ENCODE measurements at regions not wholly inside any gene's neighbourhood (a gene's known extent, or its start where the extent isn't known, plus 50 kb on each side); places are given as distances from the start of the nearest gene placed in this dataset.

GRCh38 chr12:126228936-126229335 lies 1163.7 kb downstream of the AACS start:
- no peak for TF ChIP-seq CTCF (IDR thresholded peaks at IDR 0.05; ENCODE audit: insufficient read depth, low read depth, low read length, missing control alignments)

DNA sequence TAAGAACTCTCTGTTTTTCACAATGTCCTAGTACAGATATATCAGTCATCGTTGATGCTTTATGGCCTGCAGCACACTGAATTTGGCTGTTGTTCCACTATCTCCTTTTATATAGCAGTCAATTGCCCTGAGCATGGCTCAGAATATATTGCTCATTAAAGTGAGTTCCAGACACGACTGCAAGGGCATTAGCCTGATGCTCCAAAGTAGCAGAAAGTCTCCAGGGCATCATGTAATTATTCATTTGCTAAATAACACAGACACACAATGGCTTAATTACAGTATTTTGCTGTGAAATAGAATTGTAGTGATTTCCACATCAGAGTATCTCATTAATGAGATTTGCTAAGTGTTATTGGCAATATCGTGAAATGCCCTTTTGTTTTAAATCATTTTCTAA lies 1167.5 kb downstream of the AACS start:
- TF ChIP-seq CTCF (IDR thresholded peaks at IDR 0.05; ENCODE audit: insufficient read depth, low read depth, low read length, missing control alignments), result no peak
- DNase-seq (ENCODE audit: low read depth), result no peak
- no peak overlapping the region for H3K4me3 ChIP-seq (ENCODE audit: low read length)

More at GRCh38 chr12:126228936-126229335, 1163.7 kb downstream of the AACS start:
- no peak overlapping the region for H3K4me3 ChIP-seq (ENCODE audit: low read length)
- DNase-seq (ENCODE audit: low read depth), result no peak

GRCh38 chr12:126233625-126234024 lies 1168.4 kb downstream of the AACS start:
- DNase-seq (ENCODE audit: low read depth), result no peak
- H3K4me3 ChIP-seq (ENCODE audit: low read length), result no peak overlapping the region
- no peak for TF ChIP-seq CTCF (IDR thresholded peaks at IDR 0.05; ENCODE audit: insufficient read depth, low read depth, low read length, missing control alignments)

DNA sequence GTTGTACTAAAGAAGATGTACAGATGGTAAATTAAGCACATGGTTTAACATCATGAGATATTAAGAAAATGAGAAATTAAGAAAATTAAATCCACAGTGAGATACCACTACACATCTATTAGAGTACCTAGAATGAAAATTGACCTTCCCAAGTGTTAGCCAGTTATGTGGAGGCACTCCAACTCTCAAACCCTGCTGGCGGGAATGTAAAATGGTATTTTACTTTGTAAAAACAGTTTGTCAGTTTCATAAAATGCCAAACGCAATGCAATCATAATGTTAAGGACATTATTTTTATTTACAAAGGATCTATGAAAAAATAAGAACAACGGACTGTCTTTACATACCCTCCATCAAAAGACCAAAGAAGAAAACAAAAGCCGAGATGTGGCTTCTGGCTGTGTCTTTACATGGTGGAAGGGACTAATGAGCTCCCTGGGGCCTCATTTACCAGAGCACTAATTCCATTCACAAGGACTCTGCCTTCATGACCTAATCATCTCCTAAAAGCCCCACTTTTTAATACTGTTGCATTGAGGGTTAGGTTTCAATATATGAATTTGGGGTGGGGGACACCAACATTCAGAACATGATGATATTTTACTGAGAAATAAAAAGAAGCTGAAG lies 1178.7 kb downstream of the AACS start:
- DNase-seq (ENCODE audit: low read depth), result no peak

GRCh38 chr12:126247936-126248335 lies 1182.7 kb downstream of the AACS start:
- TF ChIP-seq CTCF (IDR thresholded peaks at IDR 0.05; ENCODE audit: insufficient read depth, low read depth, low read length, missing control alignments), result no peak
- DNase-seq (ENCODE audit: low read depth), result no peak
- no peak overlapping the region for H3K4me3 ChIP-seq (ENCODE audit: low read length)

More for the DNA sequence above, 1178.7 kb downstream of the AACS start:
- no peak for TF ChIP-seq CTCF (IDR thresholded peaks at IDR 0.05; ENCODE audit: insufficient read depth, low read depth, low read length, missing control alignments)
- H3K4me3 ChIP-seq (ENCODE audit: low read length), result no peak overlapping the region

DNA sequence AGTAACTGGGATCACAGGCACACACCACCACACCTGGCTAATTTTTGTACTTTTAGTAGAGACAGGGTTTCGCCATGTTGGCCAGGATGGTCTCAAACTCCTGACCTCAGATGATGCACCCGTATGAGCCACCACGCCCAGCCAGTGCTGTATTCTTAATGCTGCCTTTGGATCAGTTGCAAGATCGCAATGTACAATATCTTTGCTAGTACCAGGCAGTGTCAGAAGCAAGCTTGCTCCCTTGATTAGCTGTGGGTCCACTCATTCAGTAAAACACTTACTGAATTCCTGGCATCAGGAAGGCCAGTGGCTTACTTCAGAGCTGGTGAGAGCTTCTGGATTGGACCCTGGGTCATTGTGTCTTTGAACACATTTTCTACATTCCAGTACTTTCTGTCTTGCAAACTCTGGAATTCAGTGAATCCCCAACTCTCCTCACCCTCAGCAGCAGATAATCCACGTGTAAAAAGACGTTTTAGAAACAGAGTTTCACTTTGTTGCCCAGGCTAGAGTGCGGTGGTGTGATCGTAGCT lies 1183.7 kb downstream of the AACS start:
- H3K4me3 ChIP-seq (ENCODE audit: low read length), result no peak overlapping the region
- no peak for TF ChIP-seq CTCF (IDR thresholded peaks at IDR 0.05; ENCODE audit: insufficient read depth, low read depth, low read length, missing control alignments)
- DNase-seq (ENCODE audit: low read depth), result no peak

DNA sequence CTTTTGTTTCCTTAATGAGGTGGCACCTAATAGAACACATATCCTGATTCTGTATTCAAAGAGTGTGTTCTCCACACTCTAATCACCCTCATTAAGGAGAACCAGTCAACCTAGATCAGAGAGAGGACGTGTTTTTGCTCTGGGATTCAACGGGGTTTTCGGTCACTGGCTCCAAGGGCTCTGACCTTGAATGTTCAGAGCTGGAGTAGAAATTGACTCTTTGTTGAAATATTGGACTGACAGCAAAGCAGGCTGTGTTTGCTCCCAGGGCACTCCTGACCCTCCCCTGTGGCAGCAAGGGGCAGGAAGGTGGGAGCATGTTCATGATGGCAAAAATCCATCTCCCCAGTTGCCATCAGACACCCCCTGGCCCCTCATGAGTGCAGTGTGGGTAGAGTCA lies 1193.0 kb downstream of the AACS start:
- no peak for TF ChIP-seq CTCF (IDR thresholded peaks at IDR 0.05; ENCODE audit: insufficient read depth, low read depth, low read length, missing control alignments)
- H3K4me3 ChIP-seq (ENCODE audit: low read length), result no peak overlapping the region
- DNase-seq (ENCODE audit: low read depth), result no peak

Data from epithelial cell of esophagus (primary cell).